Immature natural killer cell (primary cell): ENCODE measurements at regions not wholly inside any gene's neighbourhood (a gene's known extent, or its start where the extent isn't known, plus 50 kb on each side); places are given as distances from the start of the nearest gene placed in this dataset.

Source experiments
- DNase-seq, 3 donors: peaks; one replicate each; pipeline ENCODE4 v3.0.0; 2022; ENCODE audit warnings: mixed read lengths in 1 of 3
- H3K27ac Mint-ChIP-seq, 6 donors: one replicate each; pipeline ENCODE4 v1.8.0; 2020; ENCODE audit warnings: mixed read lengths in 6 of 6, mild to moderate bottlenecking in 5 of 6, inconsistent platforms in 4 of 6, moderate library complexity in 3 of 6
- H3K27me3 Mint-ChIP-seq, 3 donors: one replicate each; pipeline ENCODE4 v1.8.0; 2020 to 2021; ENCODE audit warnings: low read depth in 3 of 3, mild to moderate bottlenecking in 3 of 3, mixed read lengths in 3 of 3, moderate library complexity in 3 of 3, inconsistent platforms in 1 of 3
- H3K36me3 Mint-ChIP-seq, 3 donors: one replicate each; pipeline ENCODE4 v1.8.0; 2020; ENCODE audit warnings: mixed read lengths in 3 of 3, inconsistent platforms in 2 of 3, mild to moderate bottlenecking in 2 of 3
- H3K4me1 Mint-ChIP-seq, 2 donors: one replicate each; pipeline ENCODE4 v1.8.0; 2020; ENCODE audit warnings: inconsistent platforms in 2 of 2, mild to moderate bottlenecking in 2 of 2, mixed read lengths in 2 of 2, moderate library complexity in 1 of 2
- H3K4me3 Mint-ChIP-seq, 5 donors: one replicate each; pipeline ENCODE4 v1.8.0; 2020; ENCODE audit warnings: mild to moderate bottlenecking in 5 of 5, mixed read lengths in 5 of 5, inconsistent platforms in 3 of 5, moderate library complexity in 3 of 5
- H3K9me3 Mint-ChIP-seq, 6 donors: one replicate each; pipeline ENCODE4 v1.8.0; 2020; ENCODE audit warnings: mild to moderate bottlenecking in 6 of 6, mixed read lengths in 6 of 6, inconsistent platforms in 4 of 6, moderate library complexity in 3 of 6

- Mint-ChIP-seq H3K36me3 (no peaks in the 10 kb centered on the region), H3K4me3 (no peak overlapping the region), H3K27ac (no peak overlapping the region), H3K9me3 (peaks cover 2 to 24% (median 14%) of the 10 kb centered on the region in 6 donors), H3K27me3 (peaks cover 0 to 1% (median 0%) of the 10 kb centered on the region in 3 donors), H3K4me1 (no peaks in the 10 kb centered on the region)
- DNase-seq = no peak
These were observed 944.2 kb downstream of the DTWD2 start for GRCh38 chr5:118044169-118044568.

DNA sequence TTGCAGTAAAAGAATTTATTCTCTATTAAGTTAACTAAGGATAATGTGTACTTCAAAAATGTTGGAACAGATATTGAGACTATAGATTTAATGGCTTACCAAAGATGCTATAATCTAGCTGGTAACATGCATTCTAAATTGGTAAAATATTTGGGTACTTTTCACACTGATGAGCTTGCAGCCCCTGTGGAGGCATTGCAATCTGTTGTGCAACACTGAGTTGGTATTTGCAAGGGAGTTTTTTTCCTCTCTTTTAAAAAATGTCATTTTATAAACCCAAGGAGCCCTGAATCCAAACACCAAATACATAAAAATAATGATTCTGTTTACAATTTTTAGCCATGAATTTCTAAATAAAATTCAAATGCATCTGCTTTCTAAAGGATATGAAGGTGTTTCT is 944.8 kb downstream of the DTWD2 start:
- Mint-ChIP-seq H3K27me3 (peaks cover 0 to 3% (median 0%) of the 10 kb centered on the region in 3 donors), H3K27ac (no peak overlapping the region), H3K4me3 (no peak overlapping the region), H3K9me3 (peaks cover 2 to 24% (median 12%) of the 10 kb centered on the region in 6 donors), H3K4me1 (no peaks in the 10 kb centered on the region), H3K36me3 (no peaks in the 10 kb centered on the region)
- DNase-seq = no peak

GRCh38 chr5:118042076-118042475 is 946.3 kb downstream of the DTWD2 start:
- no peak overlapping the region for H3K4me3 Mint-ChIP-seq
- peaks cover 2 to 28% (median 11%) of the 10 kb centered on the region in 6 donors for H3K9me3 Mint-ChIP-seq
- H3K27ac Mint-ChIP-seq = no peak overlapping the region
- peaks cover 0 to 3% (median 0%) of the 10 kb centered on the region in 3 donors for H3K27me3 Mint-ChIP-seq
- DNase-seq = no peak
- H3K36me3 Mint-ChIP-seq = no peaks in the 10 kb centered on the region
- no peaks in the 10 kb centered on the region for H3K4me1 Mint-ChIP-seq

DNA sequence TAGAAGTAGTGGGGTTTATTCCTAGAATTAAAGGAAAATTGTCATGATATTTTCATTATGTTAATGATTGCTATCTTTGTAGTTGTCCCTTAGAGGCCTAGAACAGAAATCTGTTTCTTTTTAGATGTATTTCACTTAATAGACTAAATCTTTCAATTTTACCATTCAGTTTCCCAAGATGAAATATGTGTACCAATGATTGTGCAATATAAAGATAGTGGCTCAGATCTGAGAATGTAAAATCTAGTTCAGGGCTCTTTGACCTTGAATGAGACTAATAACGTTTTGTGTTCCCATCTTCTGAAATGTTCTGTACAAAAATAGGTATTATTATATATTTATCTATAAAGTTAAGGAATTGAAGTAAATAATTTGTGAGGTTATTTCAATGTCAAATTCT is 947.9 kb downstream of the DTWD2 start:
- peaks cover 4 to 29% (median 12%) of the 10 kb centered on the region in 6 donors for H3K9me3 Mint-ChIP-seq

DNA sequence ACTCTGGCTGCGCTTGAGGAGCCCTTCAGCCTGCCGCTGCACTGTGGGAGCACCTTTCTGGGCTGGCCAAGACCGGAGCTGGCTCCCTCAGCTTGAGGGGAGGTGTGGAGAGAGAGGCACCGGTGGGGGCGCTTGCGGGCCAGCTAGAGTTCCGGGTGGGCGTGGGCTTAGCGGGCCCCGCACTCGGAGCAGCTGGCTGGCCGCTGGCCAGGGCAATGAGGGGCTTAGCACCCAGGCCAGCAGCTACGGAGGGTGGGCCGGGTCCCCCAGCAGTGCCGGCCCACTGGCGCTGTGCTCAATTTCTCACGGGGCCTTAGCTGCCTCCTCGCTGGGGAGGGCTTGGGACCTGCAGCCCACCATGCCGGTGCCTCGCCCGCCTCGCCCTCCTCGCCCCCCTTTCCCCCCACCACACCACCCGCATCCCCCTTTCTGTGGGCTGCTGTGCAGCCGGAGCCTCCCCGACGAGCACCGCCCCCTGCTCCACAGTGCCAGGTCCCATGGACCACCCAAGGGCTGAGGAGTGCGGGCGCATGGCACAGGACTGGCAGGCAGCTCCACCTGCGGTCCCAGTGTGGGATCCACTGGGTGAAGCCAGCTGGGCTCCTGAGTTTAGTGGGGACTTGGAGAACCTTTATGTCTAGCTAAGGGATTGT is 954.5 kb downstream of the DTWD2 start:
- H3K9me3 Mint-ChIP-seq = peaks cover 9 to 45% (median 14%) of the 10 kb centered on the region in 6 donors
- no peaks in the 10 kb centered on the region for H3K4me1 Mint-ChIP-seq
- H3K36me3 Mint-ChIP-seq = no peaks in the 10 kb centered on the region
- no peak overlapping the region for H3K4me3 Mint-ChIP-seq
- no peak overlapping the region for H3K27ac Mint-ChIP-seq
- DNase-seq = no peak
- H3K27me3 Mint-ChIP-seq = peaks cover 0 to 1% (median 0%) of the 10 kb centered on the region in 3 donors

More for the DNA sequence above, 947.9 kb downstream of the DTWD2 start:
- DNase-seq = no peak
- Mint-ChIP-seq H3K4me3 (no peak overlapping the region), H3K4me1 (no peaks in the 10 kb centered on the region), H3K27ac (no peak overlapping the region), H3K36me3 (no peaks in the 10 kb centered on the region), H3K27me3 (peaks cover 0 to 4% (median 0%) of the 10 kb centered on the region in 3 donors)

DNA sequence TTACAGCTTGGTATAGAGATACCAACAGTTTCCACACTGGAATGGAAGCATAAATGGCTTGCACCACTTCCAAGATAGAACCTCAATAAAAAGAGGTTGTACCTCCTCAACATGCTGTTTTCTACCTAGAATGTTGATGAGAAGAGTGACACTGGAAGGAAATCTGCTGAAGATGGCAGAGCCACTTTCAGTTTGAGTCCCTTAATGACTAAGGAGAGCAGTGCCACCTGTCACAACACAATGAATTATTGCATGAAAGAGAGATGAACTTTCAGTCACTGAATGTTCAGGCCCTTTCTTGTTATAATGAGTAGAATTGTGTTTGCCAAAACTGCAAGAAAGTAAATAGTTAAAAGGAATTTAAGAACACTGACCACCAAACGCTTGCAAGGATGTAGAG is 958.5 kb downstream of the DTWD2 start:
- no peak overlapping the region for H3K4me3 Mint-ChIP-seq
- H3K4me1 Mint-ChIP-seq = no peaks in the 10 kb centered on the region
- DNase-seq = no peak
- H3K9me3 Mint-ChIP-seq = peaks cover 10 to 36% (median 15%) of the 10 kb centered on the region in 6 donors
- H3K36me3 Mint-ChIP-seq = no peaks in the 10 kb centered on the region
- no peak overlapping the region for H3K27ac Mint-ChIP-seq
- peaks cover 0 to under 1% (median 0%) of the 10 kb centered on the region in 3 donors for H3K27me3 Mint-ChIP-seq

DNA sequence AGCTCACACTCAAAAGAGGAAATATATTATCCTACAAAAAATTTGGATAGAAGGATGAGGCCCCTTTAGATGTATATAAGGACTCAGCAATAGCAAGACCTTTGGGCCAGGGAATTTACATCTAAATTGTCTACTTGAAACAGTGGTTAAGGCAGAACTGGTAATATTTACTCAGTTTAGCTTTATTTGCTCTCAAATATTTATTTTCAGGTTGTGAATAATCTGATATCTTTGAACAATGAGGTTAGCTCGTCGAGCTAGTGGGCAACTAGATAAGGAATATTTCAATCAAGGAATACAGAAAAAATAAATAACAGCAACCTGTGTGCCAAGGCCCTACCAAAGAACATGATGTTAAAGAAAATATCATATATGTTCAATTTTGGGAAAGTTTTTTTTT is 966.3 kb downstream of the DTWD2 start:
- no peak for DNase-seq
- Mint-ChIP-seq H3K27me3 (peaks cover 0 to 2% (median 2%) of the 10 kb centered on the region in 3 donors), H3K4me1 (no peaks in the 10 kb centered on the region), H3K9me3 (peaks cover 6 to 18% (median 10%) of the 10 kb centered on the region in 6 donors), H3K36me3 (no peaks in the 10 kb centered on the region), H3K27ac (no peak overlapping the region), H3K4me3 (no peak overlapping the region)

GRCh38 chr5:118017536-118017935 is 970.8 kb downstream of the DTWD2 start:
- no peak for DNase-seq
- no peak overlapping the region for H3K27ac Mint-ChIP-seq
- no peak overlapping the region for H3K4me3 Mint-ChIP-seq
- no peaks in the 10 kb centered on the region for H3K36me3 Mint-ChIP-seq
- H3K9me3 Mint-ChIP-seq = peaks cover 4 to 19% (median 9%) of the 10 kb centered on the region in 6 donors
- H3K27me3 Mint-ChIP-seq = no peaks in the 10 kb centered on the region
- H3K4me1 Mint-ChIP-seq = no peaks in the 10 kb centered on the region

DNA sequence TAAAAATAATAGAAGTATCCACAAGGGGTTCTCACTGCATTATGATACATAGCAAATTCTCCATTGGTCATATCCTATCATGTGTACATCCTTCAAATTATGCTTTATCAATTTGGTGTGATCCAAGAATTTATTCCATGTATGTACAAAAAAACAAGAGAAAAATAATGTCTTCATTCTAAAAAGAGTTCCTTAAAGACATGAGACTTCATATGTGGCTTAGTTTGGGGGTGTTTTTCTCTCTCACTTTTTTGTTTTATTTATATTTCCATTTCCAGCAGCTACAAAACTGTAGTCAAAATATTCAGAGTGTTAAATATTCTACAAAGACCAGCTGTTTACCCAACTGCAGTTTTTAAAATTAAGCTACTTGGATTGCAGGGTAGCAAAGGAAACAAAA is 972.0 kb downstream of the DTWD2 start:
- H3K27me3 Mint-ChIP-seq = peaks cover 0 to 1% (median 0%) of the 10 kb centered on the region in 3 donors
- H3K27ac Mint-ChIP-seq = no peak overlapping the region
- no peaks in the 10 kb centered on the region for H3K36me3 Mint-ChIP-seq
- DNase-seq = no peak
- no peaks in the 10 kb centered on the region for H3K4me1 Mint-ChIP-seq
- peaks cover 2 to 18% (median 10%) of the 10 kb centered on the region in 6 donors for H3K9me3 Mint-ChIP-seq
- H3K4me3 Mint-ChIP-seq = no peak overlapping the region

DNA sequence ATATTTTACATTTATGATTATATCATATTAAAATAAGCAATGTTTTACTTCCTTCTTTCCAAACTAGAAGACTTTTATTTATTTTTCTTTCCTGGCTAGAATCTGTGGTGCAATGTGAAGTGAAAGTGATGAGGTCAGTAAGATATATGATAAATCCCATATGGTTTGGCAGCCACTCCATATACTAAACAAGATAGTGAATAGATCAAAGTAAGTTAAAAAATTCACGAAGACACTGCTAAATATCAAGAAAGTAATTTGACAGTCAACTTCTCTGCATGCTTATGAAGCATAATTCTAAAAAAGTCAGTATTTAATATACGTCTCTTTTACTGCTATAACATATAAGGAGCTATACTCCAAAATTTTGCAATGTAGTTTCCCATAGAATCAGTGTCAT is 972.8 kb downstream of the DTWD2 start:
- Mint-ChIP-seq H3K9me3 (peaks cover 2 to 18% (median 10%) of the 10 kb centered on the region in 6 donors), H3K27me3 (peaks cover 0 to 1% (median 0%) of the 10 kb centered on the region in 3 donors), H3K4me1 (no peaks in the 10 kb centered on the region), H3K27ac (no peak overlapping the region), H3K36me3 (no peaks in the 10 kb centered on the region), H3K4me3 (no peak overlapping the region)
- no peak for DNase-seq

- no peak for DNase-seq
- Mint-ChIP-seq H3K36me3 (peaks cover 0 to 3% (median 0%) of the 10 kb centered on the region in 3 donors), H3K4me3 (no peak overlapping the region), H3K27me3 (peaks cover 0 to 3% (median 1%) of the 10 kb centered on the region in 3 donors), H3K9me3 (peaks cover 6 to 24% (median 11%) of the 10 kb centered on the region in 6 donors), H3K4me1 (no peaks in the 10 kb centered on the region), H3K27ac (no peak overlapping the region)
These were observed 978.5 kb downstream of the DTWD2 start for GRCh38 chr5:118009741-118010297.

- Mint-ChIP-seq H3K36me3 (peaks cover 0 to 3% (median 0%) of the 10 kb centered on the region in 3 donors), H3K27ac (no peak overlapping the region), H3K4me1 (no peaks in the 10 kb centered on the region), H3K27me3 (peaks cover 0 to 3% (median 1%) of the 10 kb centered on the region in 3 donors), H3K9me3 (peaks cover 9 to 27% (median 12%) of the 10 kb centered on the region in 6 donors), H3K4me3 (no peak overlapping the region)
- DNase-seq = no peak
These were observed 979.6 kb downstream of the DTWD2 start for GRCh38 chr5:118008779-118009178.

DNA sequence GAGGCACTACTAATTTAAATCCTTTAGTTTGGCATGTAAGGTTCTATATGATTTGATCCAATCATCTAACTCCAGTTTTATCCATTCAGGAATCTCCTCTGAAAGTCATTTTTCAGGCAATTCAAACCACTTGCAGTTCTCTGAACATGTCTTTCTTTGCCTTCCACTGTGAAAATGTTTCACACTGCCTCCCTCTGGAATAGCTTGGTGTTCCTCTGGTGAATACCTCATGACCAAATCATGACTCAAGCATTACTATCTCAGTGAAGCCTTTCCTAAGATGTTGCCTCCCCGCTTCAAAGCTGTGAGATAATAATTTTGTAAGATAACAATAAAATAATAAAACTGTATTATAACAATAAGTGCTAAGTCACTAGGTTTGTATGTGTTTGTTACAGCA is 981.1 kb downstream of the DTWD2 start:
- H3K9me3 Mint-ChIP-seq = peaks cover 9 to 32% (median 13%) of the 10 kb centered on the region in 6 donors
- H3K4me1 Mint-ChIP-seq = no peaks in the 10 kb centered on the region
- peaks cover 0 to 3% (median 0%) of the 10 kb centered on the region in 3 donors for H3K36me3 Mint-ChIP-seq
- H3K27ac Mint-ChIP-seq = no peak overlapping the region
- DNase-seq = no peak
- peaks cover 0 to 3% (median 0%) of the 10 kb centered on the region in 3 donors for H3K27me3 Mint-ChIP-seq
- H3K4me3 Mint-ChIP-seq = no peak overlapping the region

GRCh38 chr5:118006219-118006618 is 982.1 kb downstream of the DTWD2 start:
- Mint-ChIP-seq H3K36me3 (peaks cover 0 to 3% (median 0%) of the 10 kb centered on the region in 3 donors), H3K27me3 (peaks cover 0 to 3% (median 0%) of the 10 kb centered on the region in 3 donors), H3K27ac (no peak overlapping the region), H3K9me3 (peaks cover 10 to 31% (median 14%) of the 10 kb centered on the region in 6 donors), H3K4me1 (no peaks in the 10 kb centered on the region), H3K4me3 (no peak overlapping the region)
- DNase-seq = no peak
